ENCODE measurements at regions not wholly inside any gene's neighbourhood (a gene's known extent, or its start where the extent isn't known, plus 50 kb on each side); places are given as distances from the start of the nearest gene placed in this dataset.

- DNase-seq (ENCODE audit: low read depth) = peak; percentile 7
Measured at GRCh38 chr18:55047546-55047945, 88.3 kb upstream of the CCDC68 start.

GRCh38 chr18:55041366-55041765, 82.1 kb upstream of the CCDC68 start:
- no peak for DNase-seq (ENCODE audit: low read depth)

- DNase-seq (ENCODE audit: low read depth) = peak; percentile 46
Measured at GRCh38 chr18:55038162-55038561, 78.9 kb upstream of the CCDC68 start.

DNA sequence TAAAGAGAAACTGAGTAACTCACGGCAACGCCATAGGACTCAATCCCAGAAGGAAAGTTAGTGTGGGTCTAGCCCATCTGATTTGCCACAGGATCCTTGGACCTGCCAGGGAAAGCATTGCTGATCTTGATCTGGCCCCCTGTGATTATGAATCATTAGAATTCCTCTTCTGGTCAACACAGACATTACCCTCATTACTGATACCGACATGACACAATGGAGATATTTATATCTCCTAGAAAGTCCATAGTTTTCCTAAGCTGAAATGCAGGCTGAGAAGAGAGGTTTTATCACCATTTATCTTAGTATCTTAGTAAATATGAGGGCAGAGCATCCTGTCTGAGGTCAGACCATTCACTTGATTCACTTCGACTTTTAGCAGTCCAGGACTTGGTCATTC, 75.5 kb upstream of the CCDC68 start:
- no peak for DNase-seq (ENCODE audit: low read depth)

- peak; percentile 25 for DNase-seq (ENCODE audit: low read depth)
Measured at GRCh38 chr18:55031979-55032378, 72.7 kb upstream of the CCDC68 start.

- no peak for DNase-seq (ENCODE audit: low read depth)
Measured at GRCh38 chr18:55031576-55031975, 72.3 kb upstream of the CCDC68 start.

DNA sequence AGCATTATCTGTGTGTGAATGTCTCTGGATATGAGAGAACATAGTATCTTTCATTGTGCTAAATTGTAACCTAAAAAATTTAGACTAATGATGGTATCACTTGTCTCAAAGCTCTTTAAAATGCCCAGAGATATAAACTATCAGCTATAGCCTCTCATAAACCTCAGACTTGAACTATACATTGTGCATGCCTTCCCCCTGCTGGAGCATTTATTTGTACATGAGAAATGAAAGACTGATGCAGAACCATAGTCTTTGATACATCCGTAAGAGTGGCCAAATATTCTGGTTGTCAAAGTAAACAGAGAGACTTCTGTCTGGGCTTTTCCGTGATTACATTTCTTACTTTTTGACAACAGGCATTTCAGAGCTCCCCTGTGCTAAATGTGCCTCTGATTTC, 71.9 kb upstream of the CCDC68 start:
- no peak for DNase-seq (ENCODE audit: low read depth)

- DNase-seq (ENCODE audit: low read depth) = no peak
Measured at GRCh38 chr18:55024564-55024963, 65.3 kb upstream of the CCDC68 start.

- DNase-seq (ENCODE audit: low read depth) = peak; percentile 86
Measured at GRCh38 chr18:55018602-55019001, 59.3 kb upstream of the CCDC68 start.

DNA sequence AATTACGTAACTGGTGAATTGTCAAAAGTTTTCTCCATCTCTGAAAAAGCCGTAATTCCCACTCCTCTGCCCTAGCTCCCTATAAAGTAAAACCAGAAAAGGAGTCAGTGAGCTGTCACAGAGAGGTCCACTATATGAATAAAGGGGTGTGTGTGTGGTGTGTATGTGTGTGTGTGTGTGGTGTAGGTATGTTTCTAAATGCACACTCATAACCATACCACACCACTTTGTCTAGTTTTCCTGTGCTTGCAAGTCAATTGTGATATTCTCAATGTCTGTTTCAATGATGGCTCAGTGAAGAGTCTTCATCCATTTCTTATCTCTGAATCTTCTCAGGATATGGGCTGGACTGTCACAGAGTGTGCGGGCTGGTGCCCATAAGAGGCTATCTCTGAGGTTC, 54.8 kb upstream of the CCDC68 start:
- DNase-seq (ENCODE audit: low read depth) = no peak

- no peak for DNase-seq (ENCODE audit: low read depth)
Measured at GRCh38 chr18:55013685-55014084, 54.4 kb upstream of the CCDC68 start.

DNA sequence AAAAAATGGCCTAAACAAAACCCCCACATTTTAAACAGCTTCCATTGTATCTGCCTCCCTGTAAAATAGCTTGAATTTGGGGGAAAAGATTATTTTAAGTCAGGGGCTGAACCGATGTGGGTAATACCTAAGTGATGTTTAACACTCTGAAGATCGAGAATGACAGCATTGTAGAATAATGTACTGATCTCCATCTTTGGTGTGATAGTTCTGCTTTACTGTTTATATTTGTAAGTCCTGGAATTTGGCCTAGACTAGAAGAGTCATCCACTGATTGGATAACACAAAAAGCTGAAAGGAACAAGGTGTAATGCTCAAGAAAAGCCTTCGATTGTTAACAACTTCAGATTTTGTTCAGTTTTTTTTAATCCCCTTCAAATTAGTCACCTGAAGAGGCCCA, 53.8 kb upstream of the CCDC68 start:
- DNase-seq (ENCODE audit: low read depth) = no peak

- no peak for DNase-seq (ENCODE audit: low read depth)
Measured at GRCh38 chr18:55012008-55012407, 52.7 kb upstream of the CCDC68 start.
